H1 (cell line): ENCODE measurements at regions not wholly inside any gene's neighbourhood (a gene's known extent, or its start where the extent isn't known, plus 50 kb on each side); places are given as distances from the start of the nearest gene placed in this dataset.

Experiments
- CTCF ChIA-PET: fragments of 300-600 bp; sonication (Branson Sonifier 250); formaldehyde crosslinking; loops from one replicate; lab custom pipeline; 2021; ENCODE audit not compliant: partially characterized antibody; lab: Charles Lee
- POLR2A ChIA-PET: fragments of 300-600 bp; sonication (Branson Sonifier 250); formaldehyde crosslinking; loops from one replicate; lab custom pipeline; 2021; ENCODE audit warnings: inconsistent platforms; ENCODE audit not compliant: partially characterized antibody; lab: Charles Lee
- DNase-seq, 2 experiments: peaks; one replicate each; pipeline versions ENCODE4 v3.0.0 to v3.0.0-alpha.2; 2010 to 2022; ENCODE audit warnings: low spot score in 2 of 2, low read depth in 1 of 2, mixed read lengths in 1 of 2
- FAIRE-seq: peaks from 2 replicates; lab custom pipeline; 2011; peaks lifted over from hg19 to GRCh38; lab: Jason Lieb, UNC
- H2AFZ ChIP-seq: 2 replicates; pipeline ENCODE4 v1.8.1; 2012; ENCODE audit warnings: low read length, inconsistent platforms
- H2AK5ac ChIP-seq: 2 replicates; pipeline ENCODE4 v1.6.1; 2013; ENCODE audit warnings: low read depth, low read length
- H2BK120ac ChIP-seq: replicated peaks from 2 replicates; pipeline ENCODE3; 2013; ENCODE audit warnings: low read depth, low read length, inconsistent platforms
- H2BK12ac ChIP-seq: 2 replicates; pipeline ENCODE4 v1.6.1; 2013; ENCODE audit warnings: low read depth, low read length
- H2BK15ac ChIP-seq: 2 replicates; pipeline ENCODE4 v1.6.1; 2013; ENCODE audit warnings: low read length
- H2BK20ac ChIP-seq: 2 replicates; pipeline ENCODE4 v1.6.1; 2013; ENCODE audit warnings: low read length
- H2BK5ac ChIP-seq: 2 replicates; pipeline ENCODE4 v1.6.1; 2013; ENCODE audit warnings: low read depth, low read length
- H3K14ac ChIP-seq: 2 replicates; pipeline ENCODE4 v1.6.1; 2013; ENCODE audit warnings: inconsistent platforms; ENCODE audit not compliant: insufficient read length
- H3K18ac ChIP-seq: 2 replicates; pipeline ENCODE4 v1.6.1; 2013; ENCODE audit warnings: low read length; ENCODE audit errors: extremely low read depth
- H3K23ac ChIP-seq: 2 replicates; pipeline ENCODE4 v1.6.1; 2013; ENCODE audit warnings: inconsistent platforms; ENCODE audit not compliant: insufficient read length
- H3K23me2 ChIP-seq: 2 replicates; pipeline ENCODE4 v1.6.1; 2013; ENCODE audit warnings: low read depth, low read length
- H3K27ac ChIP-seq: 2 replicates; pipeline ENCODE4 v1.6.1; 2011; ENCODE audit warnings: low read depth, low read length, inconsistent platforms
- H3K27me3 ChIP-seq, 4 experiments: replicated peaks in 1 of 4; 1 replicate in 1 of 4; 2 replicates in 3 of 4; pipeline versions ENCODE4 v1.6.1 to v1.8.1; 2011 to 2013; ENCODE audit warnings: low read length in 3 of 4, mild to moderate bottlenecking in 3 of 4, inconsistent platforms in 2 of 4, mixed read lengths in 2 of 4, moderate library complexity in 1 of 4; ENCODE audit not compliant: control insufficient read depth in 3 of 4, insufficient read depth in 3 of 4; ENCODE audit errors: extremely low read depth in 1 of 4
- H3K36me3 ChIP-seq, 4 experiments: 2 replicates each; pipeline versions ENCODE4 v1.6.1 to v1.8.1; 2011 to 2013; ENCODE audit warnings: mild to moderate bottlenecking in 4 of 4, low read length in 3 of 4, moderate library complexity in 2 of 4, control low read depth in 1 of 4, inconsistent platforms in 1 of 4; ENCODE audit not compliant: insufficient read depth in 4 of 4, control insufficient read depth in 2 of 4
- H3K4ac ChIP-seq: replicated peaks from 2 replicates; pipeline ENCODE3; 2013; ENCODE audit warnings: low read length, low read depth, mixed read lengths, inconsistent platforms; ENCODE audit not compliant: insufficient read length
- H3K4me1 ChIP-seq, 4 experiments: replicated peaks in 1 of 4; 1 replicate in 1 of 4; 2 replicates in 3 of 4; pipeline versions ENCODE4 v1.6.1 to v1.8.1; 2011 to 2013; ENCODE audit warnings: low read length in 3 of 4, inconsistent platforms in 2 of 4, mixed read lengths in 1 of 4; ENCODE audit not compliant: insufficient read depth in 4 of 4, control insufficient read depth in 3 of 4
- H3K4me2 ChIP-seq, 2 experiments: 2 replicates each; pipeline versions ENCODE4 v1.6.1 to v1.8.1; 2011 to 2013; ENCODE audit warnings: low read depth in 2 of 2, low read length in 2 of 2, control low read depth in 1 of 2, inconsistent platforms in 1 of 2, mild to moderate bottlenecking in 1 of 2; ENCODE audit not compliant: insufficient read depth in 1 of 2
- H3K4me3 ChIP-seq, 4 experiments: fragments of 200-600, 300-600 bp in 1 of 4; sonication (generic), shearing (Covaris generic), sonication (Bioruptor Twin) in 1 of 4; 2 replicates each; pipeline versions ENCODE4 v1.5.1 to v1.8.1; 2011 to 2016; ENCODE audit warnings: low read length in 4 of 4, low read depth in 3 of 4, control low read depth in 2 of 4, inconsistent platforms in 2 of 4, mild to moderate bottlenecking in 2 of 4, mixed read lengths in 1 of 4, moderate library complexity in 1 of 4; ENCODE audit not compliant: insufficient read depth in 2 of 4; ENCODE audit errors: extremely low read depth in 1 of 4
- H3K56ac ChIP-seq: replicated peaks from 2 replicates; pipeline ENCODE3; 2013; ENCODE audit warnings: low read depth, mild to moderate bottlenecking, mixed read lengths, low read length, inconsistent platforms; ENCODE audit not compliant: insufficient read length
- H3K79me1 ChIP-seq: 2 replicates; pipeline ENCODE4 v1.6.1; 2013; ENCODE audit warnings: low read depth, low read length, control low read depth
- H3K79me2 ChIP-seq, 2 experiments: 2 replicates each; pipeline versions ENCODE4 v1.6.1 to v1.8.1; 2012 to 2013; ENCODE audit warnings: low read length in 2 of 2, mild to moderate bottlenecking in 2 of 2, inconsistent platforms in 1 of 2; ENCODE audit not compliant: insufficient read depth in 2 of 2, control insufficient read depth in 1 of 2
- H3K9ac ChIP-seq, 4 experiments: replicated peaks in 1 of 4; 1 replicate in 1 of 4; 2 replicates in 3 of 4; pipeline versions ENCODE4 v1.6.1 to v1.8.1; 2011 to 2013; ENCODE audit warnings: low read depth in 3 of 4, low read length in 3 of 4, control low read depth in 2 of 4, mild to moderate bottlenecking in 2 of 4, moderate library complexity in 2 of 4, inconsistent platforms in 1 of 4; ENCODE audit errors: extremely low read depth in 1 of 4
- H3K9me3 ChIP-seq, 2 experiments: 2 replicates each; pipeline versions ENCODE4 v1.6.1 to v1.8.1; 2012 to 2013; ENCODE audit warnings: mild to moderate bottlenecking in 2 of 2, moderate library complexity in 2 of 2, control low read depth in 1 of 2, inconsistent platforms in 1 of 2, low read depth in 1 of 2, low read length in 1 of 2, mixed read lengths in 1 of 2; ENCODE audit not compliant: insufficient read depth in 2 of 2
- H4K20me1 ChIP-seq, 2 experiments: replicated peaks in 1 of 2; 2 replicates each; pipeline versions ENCODE3 to v1.8.1; 2011 to 2013; ENCODE audit warnings: inconsistent platforms in 2 of 2, low read length in 2 of 2, mild to moderate bottlenecking in 1 of 2; ENCODE audit not compliant: insufficient read depth in 2 of 2, control insufficient read depth in 1 of 2
- H4K5ac ChIP-seq: 2 replicates; pipeline ENCODE4 v1.6.1; 2013; ENCODE audit warnings: low read length, low read depth, mixed read lengths, inconsistent platforms; ENCODE audit not compliant: insufficient read length
- H4K8ac ChIP-seq: 2 replicates; pipeline ENCODE4 v1.8.0; 2013; ENCODE audit warnings: mild to moderate bottlenecking, moderate library complexity, low read length, inconsistent platforms; ENCODE audit not compliant: insufficient read depth; ENCODE audit errors: extremely low read depth
- H4K91ac ChIP-seq: replicated peaks from 2 replicates; pipeline ENCODE3; 2013; ENCODE audit warnings: low read length, mixed read lengths, inconsistent platforms; ENCODE audit not compliant: insufficient read length
- CBX8 ChIP-seq: fragments of 300-800, 300-1000 bp; sonication (generic); IDR thresholded peaks from 2 replicates; pipeline ENCODE4 v1.7.1; 2016; ENCODE audit warnings: low read depth, low read length, borderline replicate concordance
- CREB1 ChIP-seq: IDR thresholded peaks from 2 replicates; pipeline ENCODE4 v1.6.1; 2012; ENCODE audit warnings: inconsistent platforms
- CTBP2 ChIP-seq: IDR thresholded peaks from 2 replicates; pipeline ENCODE4 v1.7.0; 2011; ENCODE audit warnings: borderline replicate concordance, mild to moderate bottlenecking, moderate library complexity, mixed read lengths, low read length; ENCODE audit not compliant: insufficient read depth, insufficient read length
- FOSL1 ChIP-seq: IDR thresholded peaks from 2 replicates; pipeline ENCODE4 v1.6.1; 2011; ENCODE audit warnings: mild to moderate bottlenecking, low read depth, low read length, moderate library complexity; ENCODE audit not compliant: insufficient read depth
- HDAC2 ChIP-seq, 2 experiments: fragments of 300-600 bp in 1 of 2; sonication (generic) in 1 of 2; IDR thresholded peaks; 2 replicates each; pipeline ENCODE4 v1.6.1; 2011 to 2012; ENCODE audit warnings: low read depth in 2 of 2, low read length in 2 of 2, mild to moderate bottlenecking in 2 of 2, moderate library complexity in 2 of 2, borderline replicate concordance in 1 of 2, inconsistent platforms in 1 of 2
- HDAC6 ChIP-seq: IDR thresholded peaks from one replicate; pipeline ENCODE4 v1.7.1; 2012; ENCODE audit warnings: low read depth, mild to moderate bottlenecking, inconsistent platforms, low read length, moderate library complexity
- KDM4A ChIP-seq: IDR thresholded peaks from one replicate; pipeline ENCODE4 v1.7.1; 2012; ENCODE audit warnings: low read depth, mild to moderate bottlenecking, moderate library complexity, low read length, inconsistent platforms; ENCODE audit not compliant: severe bottlenecking
- MAFK ChIP-seq: IDR thresholded peaks from 2 replicates; pipeline ENCODE4 v1.6.1; 2012; ENCODE audit warnings: low read depth, mild to moderate bottlenecking, improper control_type of control experiment, low read length
- MAX ChIP-seq: IDR thresholded peaks from 2 replicates; pipeline ENCODE4 v1.6.1; 2012; ENCODE audit warnings: inconsistent platforms
- PHF8 ChIP-seq: fragments of 200-600 bp; sonication (generic); conservative IDR thresholded peaks from 2 replicates; pipeline ENCODE4 v1.7.1; 2012; ENCODE audit warnings: low read depth, mild to moderate bottlenecking, inconsistent platforms, low read length, moderate library complexity
- RBBP5 ChIP-seq: IDR thresholded peaks from 2 replicates; pipeline ENCODE4 v1.7.1; 2012; ENCODE audit warnings: low read depth, mild to moderate bottlenecking, inconsistent platforms, low read length, moderate library complexity, borderline replicate concordance
- SP1 ChIP-seq: IDR thresholded peaks from 2 replicates; pipeline ENCODE4 v1.6.1; 2011; ENCODE audit warnings: low read depth, low read length
- TBP ChIP-seq: IDR thresholded peaks from 2 replicates; pipeline ENCODE4 v1.6.1; 2011; ENCODE audit warnings: low read depth, low read length, improper control_type of control experiment
- WGBS, 2 experiments: shearing (Covaris generic) in 1 of 2; methylation state at CpG; one replicate each; pipeline versions ENCODE4 v1.1.6 to v1.1.7; 2013 to 2015; ENCODE audit warnings: low lambda C conversion rate in 2 of 2, mixed read lengths in 2 of 2, inconsistent platforms in 1 of 2, low coverage in 1 of 2, missing lambda C conversion rate in 1 of 2; ENCODE audit not compliant: insufficient replicate concordance in 2 of 2, insufficient coverage in 1 of 2, insufficient read length in 1 of 2; ENCODE audit errors: extremely low coverage in 1 of 2, missing lambda C conversion rate in 1 of 2; 5-methylcytosine and 5-hydroxymethylcytosine counted together

- 40% methylated on average over 2 of the region's 2 CpGs; no CpG with 5 or more reads in 1 of the 2 experiments for WGBS, 2 experiments
- TF ChIP-seq HDAC2 (IDR thresholded peaks at IDR 0.05; ENCODE audit: borderline replicate concordance in 1 of 2, low read depth in 2 of 2, low read length in 2 of 2) (no peak), MAFK (no peak), KDM4A (no peak), PHF8 (no peak), SP1 (no peak), CBX8 (no peak), RBBP5 (no peak), HDAC6 (no peak), FOSL1 (no peak), MAX (no peak), CREB1 (no peak), TBP (no peak), CTBP2 (no peak)
- POLR2A ChIA-PET = no interaction called here
Observed at GRCh38 chr13:73404581-73404980, 345.8 kb downstream of the KLF5 start.

More at GRCh38 chr13:73404581-73404980, 345.8 kb downstream of the KLF5 start:
- no peak overlapping the region for H3K56ac ChIP-seq
- no peaks in the 10 kb centered on the region for H3K23me2 ChIP-seq
- H3K27me3 ChIP-seq = no peaks in the 10 kb centered on the region
- H4K5ac ChIP-seq = no peak overlapping the region
- CTCF ChIA-PET = interaction anchor here (0.8 to 1.2 kb wide), 3 partner anchors 126 to 405 kb away, joined by 3 read pairs; no protein-coding TSS in a partner anchor
- H2BK5ac ChIP-seq = no peak overlapping the region
- H3K36me3 ChIP-seq = no peaks in the 10 kb centered on the region
- H2BK15ac ChIP-seq = no peak overlapping the region
- no peak overlapping the region for H2BK120ac ChIP-seq
- H3K4ac ChIP-seq = no peak overlapping the region
- DNase-seq (no peak), FAIRE-seq (no peak)
- no peak overlapping the region for H3K27ac ChIP-seq
- no peaks in the 10 kb centered on the region for H3K79me2 ChIP-seq
- H3K9ac ChIP-seq = no peak overlapping the region
- no peak overlapping the region for H4K8ac ChIP-seq
- H3K4me2 ChIP-seq = no peak overlapping the region
- no peak overlapping the region for H4K91ac ChIP-seq
- no peak overlapping the region for H3K14ac ChIP-seq
- no peak overlapping the region for H2AFZ ChIP-seq
- H4K20me1 ChIP-seq = no peaks in the 10 kb centered on the region
- no peaks in the 10 kb centered on the region; a peak in 1 of 7 replicates for H3K4me1 ChIP-seq
- no peaks in the 10 kb centered on the region for H3K9me3 ChIP-seq
- no peak overlapping the region for H2AK5ac ChIP-seq
- no peak overlapping the region for H3K18ac ChIP-seq
- no peak overlapping the region for H3K23ac ChIP-seq
- H3K4me3 ChIP-seq = no peak overlapping the region
- H2BK12ac ChIP-seq = no peak overlapping the region
- no peak overlapping the region for H2BK20ac ChIP-seq
- no peaks in the 10 kb centered on the region for H3K79me1 ChIP-seq
